Fibroblast of skin of right quadriceps (primary cell): ENCODE measurements at regions not wholly inside any gene's neighbourhood (a gene's known extent, or its start where the extent isn't known, plus 50 kb on each side); places are given as distances from the start of the nearest gene placed in this dataset.
"Not testable (repeated sequence)": the region's sequence is repeated elsewhere in the genome, so short reads cannot be mapped to it uniquely, and the experiment has no call there.

ENCODE experiments used
- DNase-seq: peaks from one replicate; pipeline ENCODE4 v3.0.0-alpha.2; 2013

GRCh38 chr14:65975865-65976264 lies 510.3 kb upstream of the CCDC196 start:
- DNase-seq = no peak

DNA sequence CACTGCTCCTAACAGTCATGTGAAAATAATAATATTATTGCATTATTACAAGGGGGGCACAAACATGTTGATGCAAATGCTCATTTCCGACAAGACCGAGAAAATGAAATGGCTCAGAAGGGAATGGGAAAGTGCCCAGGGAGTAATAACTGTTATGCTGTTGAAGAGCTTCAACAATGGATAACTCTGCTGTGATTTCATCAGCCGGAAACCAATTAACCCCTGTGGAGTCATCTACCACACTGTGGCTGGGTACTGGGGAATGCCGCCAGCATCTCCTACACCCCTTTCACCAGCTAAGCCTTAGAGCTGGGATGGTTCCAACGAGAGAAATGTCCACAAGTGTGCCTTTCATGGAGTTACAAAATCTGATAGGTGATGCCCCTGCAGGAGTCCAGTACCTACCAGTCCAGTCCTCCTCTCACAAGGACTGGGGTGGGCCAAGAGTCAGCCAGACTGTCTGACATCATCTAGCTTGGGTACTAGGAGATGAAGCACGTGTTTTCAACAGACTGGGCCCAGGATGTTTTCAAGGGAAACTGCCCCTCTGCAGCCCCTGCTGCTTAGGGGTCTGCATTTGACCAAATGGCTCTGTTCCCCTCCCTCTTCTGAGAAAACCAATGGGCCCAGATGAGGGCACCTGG lies 509.3 kb upstream of the CCDC196 start:
- DNase-seq = peak; percentile 30

- no peak for DNase-seq
Observed at GRCh38 chr14:65981192-65981843, 504.9 kb upstream of the CCDC196 start.

- peak; percentile 44 for DNase-seq
Observed at GRCh38 chr14:65986041-65986440, 500.1 kb upstream of the CCDC196 start.

GRCh38 chr14:65989981-65990380 lies 496.2 kb upstream of the CCDC196 start:
- DNase-seq = no peak

DNA sequence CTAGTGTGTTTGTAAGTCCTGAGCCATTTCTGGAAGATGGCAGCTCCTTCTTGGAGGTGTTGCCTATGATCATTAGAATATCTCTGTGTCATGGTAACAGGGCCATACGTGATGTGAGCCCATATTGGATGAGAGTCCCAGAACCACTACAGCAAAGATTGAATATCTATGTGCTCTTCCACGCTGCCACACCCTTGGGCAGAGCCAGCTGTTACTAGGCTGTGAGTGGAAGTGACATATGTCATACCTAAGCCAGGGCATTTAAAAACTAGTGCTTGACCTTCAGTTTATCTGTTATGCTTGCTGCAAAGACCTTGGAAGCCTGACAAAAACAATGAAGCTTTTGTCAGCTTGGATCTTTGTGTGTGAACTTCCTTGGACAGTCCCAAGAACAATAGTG lies 495.1 kb upstream of the CCDC196 start:
- DNase-seq = no peak

DNA sequence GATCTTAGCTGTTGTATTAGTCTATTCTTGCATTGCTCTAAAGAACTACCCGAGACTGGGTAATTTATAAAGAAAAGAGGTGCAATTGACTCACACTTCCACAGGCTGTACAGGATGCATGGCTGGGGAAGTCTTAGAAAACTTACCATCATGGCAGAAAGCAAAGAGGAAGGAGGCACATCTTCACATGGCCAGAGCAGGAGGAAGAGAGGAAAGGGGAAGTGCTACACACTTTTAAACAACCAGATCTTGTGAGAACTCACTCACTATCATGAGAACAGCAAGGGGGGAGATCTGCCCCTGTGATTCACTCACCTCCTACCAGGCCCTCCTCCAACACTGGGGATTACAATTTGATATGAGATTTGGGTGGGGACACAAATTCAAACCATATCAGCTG lies 494.2 kb upstream of the CCDC196 start:
- DNase-seq = not testable (repeated sequence)

- no peak for DNase-seq
Observed at GRCh38 chr14:65993103-65993502, 493.1 kb upstream of the CCDC196 start.

DNA sequence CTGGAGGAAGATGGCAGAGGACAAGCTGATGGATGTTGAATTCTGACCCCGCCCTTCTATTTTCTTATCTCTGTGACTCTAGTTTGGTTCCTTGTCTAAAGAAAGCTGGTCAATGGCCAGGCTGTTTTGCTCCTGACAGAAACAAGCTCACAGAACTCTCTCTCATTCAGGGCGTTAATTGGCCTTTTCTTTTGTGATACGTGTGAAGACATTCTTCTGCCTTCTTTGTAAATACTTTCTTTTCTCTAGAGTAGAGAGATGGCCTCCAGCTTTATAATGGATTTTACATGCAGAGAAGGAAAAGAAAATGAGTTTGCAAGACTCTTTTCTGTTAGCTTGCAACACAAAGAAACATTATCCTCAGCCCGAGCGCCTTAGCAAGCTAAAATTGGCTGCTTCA lies 492.2 kb upstream of the CCDC196 start:
- no peak for DNase-seq

DNA sequence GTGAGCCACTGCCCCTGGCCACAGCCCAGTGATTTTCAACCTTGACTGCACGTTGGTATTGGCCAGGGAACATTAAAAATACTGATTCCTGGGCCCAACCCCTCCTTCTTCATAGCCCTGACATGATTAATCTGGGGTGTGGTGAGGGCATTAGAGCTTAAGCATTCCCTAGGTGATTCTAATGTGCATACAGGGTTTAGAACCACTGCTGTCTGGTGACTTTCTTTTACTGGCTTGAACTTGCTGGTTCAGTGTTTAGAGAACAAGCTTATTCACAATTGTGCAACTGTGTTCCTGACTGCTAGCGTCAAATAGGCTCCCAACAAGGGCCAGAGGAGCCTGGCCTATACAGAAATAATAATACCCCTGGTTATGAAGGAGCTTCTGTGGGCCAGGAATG lies 488.8 kb upstream of the CCDC196 start:
- no peak for DNase-seq

- DNase-seq = no peak
Observed at GRCh38 chr14:65999865-66000264, 486.3 kb upstream of the CCDC196 start.

- no peak for DNase-seq
Observed at GRCh38 chr14:66000766-66001165, 485.4 kb upstream of the CCDC196 start.

- DNase-seq = no peak
Observed at GRCh38 chr14:66001356-66001755, 484.8 kb upstream of the CCDC196 start.

DNA sequence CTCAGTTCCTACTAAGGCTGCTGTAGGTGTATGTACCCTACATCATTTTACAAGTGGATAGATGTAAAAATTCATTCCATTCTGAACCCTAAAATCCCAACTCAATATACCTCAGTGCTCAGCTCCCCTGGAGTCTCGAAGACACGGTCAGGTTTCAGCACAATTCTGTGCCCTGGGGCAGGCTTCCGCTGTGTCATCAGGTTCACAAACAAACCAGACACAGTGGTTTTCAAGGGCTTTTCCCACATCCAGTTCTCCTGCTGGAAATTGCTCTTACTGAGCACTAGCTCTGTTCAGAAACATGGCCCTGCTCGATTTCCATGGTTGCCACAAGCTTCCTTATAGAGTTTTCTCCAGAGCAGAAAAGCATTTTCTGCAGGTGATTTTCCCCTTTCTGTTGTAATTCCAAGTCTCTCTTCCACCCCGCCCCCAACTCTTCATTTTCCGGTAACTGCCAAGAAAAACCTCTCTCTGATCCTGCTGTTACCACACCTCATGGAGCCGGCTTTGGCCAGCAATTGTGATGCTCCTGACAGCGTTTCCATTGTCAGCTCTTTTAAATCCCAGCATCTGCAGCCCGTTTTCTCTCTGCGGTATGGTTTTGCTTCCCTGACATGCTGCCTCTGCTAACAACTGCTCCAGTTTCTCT lies 483.0 kb upstream of the CCDC196 start:
- DNase-seq = no peak

DNA sequence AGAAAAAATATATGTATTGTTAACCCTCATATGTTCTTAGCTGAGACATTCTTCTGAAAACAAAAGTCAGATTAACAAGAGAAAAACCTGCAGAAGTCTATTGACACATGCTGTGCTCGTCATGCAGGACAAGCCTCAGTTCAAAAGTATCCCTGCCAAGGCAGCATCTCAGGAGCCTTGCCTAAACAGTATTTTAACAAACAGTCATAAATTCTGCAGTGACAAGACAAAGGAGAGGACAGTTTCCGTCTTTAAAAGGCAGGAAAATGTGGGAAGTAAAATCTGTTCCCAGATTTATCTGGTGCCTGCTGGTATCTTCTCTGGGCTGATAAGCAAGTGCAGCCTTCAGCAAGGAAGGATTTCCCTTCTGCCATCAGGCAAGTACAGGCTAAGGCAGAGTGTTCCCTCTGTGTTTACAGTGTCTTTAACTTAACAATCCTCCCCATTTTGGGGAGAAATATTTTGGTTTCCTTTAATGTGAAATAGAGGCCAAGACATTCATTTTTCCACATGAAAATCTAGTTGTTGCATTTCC lies 480.2 kb upstream of the CCDC196 start:
- DNase-seq = no peak

GRCh38 chr14:66008631-66009030 lies 477.5 kb upstream of the CCDC196 start:
- no peak for DNase-seq

DNA sequence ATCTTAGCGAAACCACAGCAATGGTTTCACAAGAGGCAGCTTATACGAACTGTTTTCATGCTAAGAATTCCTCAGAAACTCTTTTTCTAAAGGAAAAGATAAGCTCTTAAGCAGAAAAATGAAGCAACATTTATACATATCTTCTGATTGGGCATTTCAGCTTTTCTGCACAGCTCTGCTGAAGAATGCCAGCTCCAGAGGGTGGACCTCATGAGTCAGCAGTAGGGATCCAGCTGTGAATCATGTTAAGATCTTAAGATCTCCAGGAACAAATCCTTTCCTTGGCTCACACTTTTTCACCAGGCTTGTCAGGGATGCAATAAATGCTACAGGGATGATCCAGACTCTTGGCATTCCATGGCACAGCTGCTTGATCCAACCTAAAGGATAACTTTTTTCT lies 477.1 kb upstream of the CCDC196 start:
- peak; percentile 83 for DNase-seq

DNA sequence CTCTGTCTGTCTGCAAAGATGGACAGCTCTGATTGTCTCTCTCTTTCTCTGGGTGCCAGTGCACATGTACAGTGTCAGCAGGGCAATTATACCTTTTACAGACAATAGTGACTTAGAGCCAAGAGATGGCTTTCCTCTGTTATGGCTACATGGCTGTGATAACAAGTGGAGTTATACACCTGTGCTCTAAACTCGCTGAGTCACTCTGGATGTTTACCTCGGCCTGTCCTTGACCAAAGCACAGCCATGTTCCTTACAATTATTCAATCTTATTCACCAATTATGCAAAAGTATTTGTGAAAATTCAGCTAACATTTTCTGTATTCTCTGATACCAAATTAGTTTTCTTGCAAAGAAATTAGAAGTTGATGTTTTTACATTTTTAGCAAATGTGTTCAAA lies 475.5 kb upstream of the CCDC196 start:
- DNase-seq = no peak

DNA sequence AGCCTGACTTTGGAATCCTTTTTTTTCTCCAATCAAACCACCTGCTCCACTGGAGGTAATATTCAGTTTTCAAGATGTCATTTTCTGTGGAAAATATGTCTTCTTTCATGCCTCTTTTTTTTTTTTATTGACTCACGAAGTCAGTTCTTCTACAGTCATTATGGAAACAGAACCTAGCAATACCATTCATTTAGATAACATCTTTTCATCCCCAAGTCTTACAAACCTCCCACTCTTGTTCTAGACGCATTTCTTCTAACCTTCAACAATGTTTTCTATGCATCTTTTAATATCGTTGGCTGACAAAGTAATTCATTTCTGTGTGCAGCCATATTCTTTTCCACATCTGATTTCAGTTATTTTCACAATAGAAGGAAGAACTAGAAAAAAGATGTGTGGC lies 474.3 kb upstream of the CCDC196 start:
- no peak for DNase-seq

GRCh38 chr14:66013607-66014006 lies 472.6 kb upstream of the CCDC196 start:
- not testable (repeated sequence) for DNase-seq

DNA sequence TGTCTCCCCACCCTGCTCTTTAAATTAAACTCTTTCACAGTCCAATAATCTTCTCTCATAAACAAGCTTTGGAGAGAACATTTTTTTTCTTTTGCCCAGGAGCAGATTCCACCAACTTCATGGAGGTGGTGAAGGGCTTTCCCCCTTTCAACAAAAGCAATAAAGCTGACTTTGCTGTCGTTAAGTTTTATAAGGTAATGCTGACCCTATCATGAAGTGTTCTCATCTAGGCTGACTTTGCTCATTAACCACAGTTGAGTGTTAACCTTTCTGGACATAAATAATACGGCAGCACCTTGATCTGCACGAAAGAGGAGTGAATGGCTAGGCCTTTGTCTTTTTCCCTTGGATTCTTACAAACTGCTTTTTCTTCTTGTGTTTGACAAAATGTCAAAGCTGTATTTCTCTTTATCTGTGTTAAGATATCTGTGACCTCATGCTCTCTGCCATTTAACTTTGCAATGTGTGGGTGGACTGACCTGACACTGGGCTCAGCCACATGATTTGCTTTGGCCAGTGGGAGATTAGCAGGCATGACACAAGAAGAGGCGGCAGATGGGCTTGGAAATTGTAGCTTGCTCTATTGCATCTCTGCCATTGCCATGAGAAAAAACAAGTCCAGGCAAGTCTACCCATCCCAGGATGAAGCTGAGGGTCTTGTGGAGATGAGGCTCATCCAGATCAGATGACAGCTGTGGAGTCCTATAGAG lies 470.9 kb upstream of the CCDC196 start:
- DNase-seq = no peak

GRCh38 chr14:66017927-66018326 lies 468.2 kb upstream of the CCDC196 start:
- DNase-seq = no peak

DNA sequence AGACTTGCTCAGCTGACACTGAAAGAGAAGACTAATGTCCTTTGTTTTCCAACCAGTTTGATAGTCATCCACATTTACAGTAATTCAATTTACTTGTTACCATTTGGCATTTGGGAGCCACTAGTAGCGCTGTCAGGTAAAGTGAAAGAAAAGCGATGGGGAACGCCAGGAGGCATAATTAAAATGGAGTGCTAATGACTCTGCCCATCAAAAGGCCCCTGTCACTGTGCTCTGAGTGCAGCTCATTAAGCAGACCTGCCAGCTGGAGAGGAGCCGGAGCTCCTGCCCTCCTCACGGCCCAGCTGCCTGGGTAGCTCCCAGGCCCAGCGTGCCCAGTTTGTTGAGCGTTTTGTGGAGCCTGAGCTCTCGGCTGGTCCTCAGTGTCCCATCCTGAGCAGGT lies 463.6 kb upstream of the CCDC196 start:
- no peak for DNase-seq

DNA sequence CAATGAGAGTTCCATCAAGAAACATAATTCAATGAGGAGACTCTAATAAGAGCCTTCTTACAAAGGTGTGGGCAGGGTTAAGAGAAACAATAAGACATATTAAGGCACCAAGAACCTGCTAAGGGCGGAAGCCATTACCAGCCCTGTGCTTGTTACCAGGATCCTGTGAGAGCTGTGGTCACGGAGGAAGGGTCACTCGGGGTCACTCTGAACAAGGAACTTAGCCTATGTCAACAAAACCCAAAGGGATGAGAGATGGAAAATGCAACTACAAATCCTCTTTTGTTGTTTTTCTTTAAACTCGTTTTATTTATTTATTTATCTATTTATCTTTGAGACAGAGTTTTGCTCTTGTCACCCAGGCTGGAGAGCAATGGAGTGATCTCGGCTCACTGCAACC lies 460.4 kb upstream of the CCDC196 start:
- no peak for DNase-seq
